GM21423 (cell line): ENCODE measurements at regions not wholly inside any gene's neighbourhood (a gene's known extent, or its start where the extent isn't known, plus 50 kb on each side); places are given as distances from the start of the nearest gene placed in this dataset.
"Not testable (repeated sequence)": the region's sequence is repeated elsewhere in the genome, so short reads cannot be mapped to it uniquely, and the experiment has no call there.

Source experiments
- ATAC-seq: cut with Tn5 transposase; IDR thresholded peaks from one replicate; pipeline ENCODE4 v1.9.1; 2021; ENCODE audit warnings: mild to moderate bottlenecking, moderate library complexity; ENCODE audit not compliant: unreplicated experiment

GRCh38 chr1:242651817-242652216 is 127.3 kb upstream of the PLD5 start:
- peak; percentile 52 for ATAC-seq

DNA sequence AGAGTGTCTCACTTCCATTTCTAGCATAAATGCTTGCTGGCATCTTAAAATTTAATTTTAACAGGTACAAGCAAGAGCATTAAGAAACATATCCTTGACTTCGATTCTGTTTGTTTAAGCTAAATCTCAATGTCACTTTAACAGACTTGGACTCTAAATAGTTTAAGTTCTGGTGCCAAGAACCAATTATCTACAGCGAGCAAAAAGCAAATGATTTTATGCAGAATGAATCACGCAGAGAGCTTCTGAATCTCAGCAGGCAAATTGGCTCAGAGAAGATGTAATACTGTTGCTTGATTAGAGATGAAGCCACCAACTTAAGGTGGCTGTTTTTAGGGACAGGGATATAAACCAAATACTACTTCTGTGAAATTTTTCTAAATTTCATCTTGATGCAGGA is 117.0 kb upstream of the PLD5 start:
- ATAC-seq, result no peak

DNA sequence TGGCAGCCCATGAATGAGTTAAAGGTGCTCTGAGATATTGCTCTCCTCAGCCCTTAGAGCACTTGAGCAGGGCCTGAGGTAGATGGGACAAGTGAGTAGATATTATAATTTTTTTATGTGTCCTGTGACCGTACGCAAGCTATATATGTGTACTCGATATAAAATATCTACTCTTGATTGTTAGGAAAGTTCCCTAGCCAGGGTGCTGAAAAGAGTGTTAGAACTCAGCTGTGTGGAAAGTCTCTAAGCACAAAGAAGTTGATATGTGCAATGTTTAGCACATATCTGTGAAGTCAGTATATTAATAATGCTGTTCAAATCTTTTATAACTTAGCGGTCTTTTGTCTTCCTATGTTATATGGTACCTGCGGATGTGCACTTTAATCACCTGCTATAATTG is 114.6 kb upstream of the PLD5 start:
- ATAC-seq, result no peak

DNA sequence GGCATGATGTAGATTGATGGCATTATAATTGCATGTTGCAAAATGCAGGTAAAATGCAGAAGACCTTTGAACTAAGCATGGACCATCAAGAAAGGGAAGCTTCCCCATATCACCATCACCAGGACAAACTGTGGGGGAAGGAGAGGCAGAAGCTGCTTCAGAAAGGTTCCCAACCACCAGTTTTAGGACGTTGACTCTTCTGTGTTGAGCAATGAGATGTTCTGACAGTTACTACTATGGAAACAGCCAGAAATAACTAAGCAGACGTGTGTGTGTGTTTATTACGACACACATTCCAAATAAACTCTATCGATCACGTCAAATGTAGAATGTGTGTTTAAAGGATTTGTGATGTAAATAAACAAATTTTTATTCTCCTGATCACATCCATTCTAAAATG is 110.2 kb upstream of the PLD5 start:
- ATAC-seq, result no peak

- ATAC-seq, result no peak
These were observed 104.9 kb upstream of the PLD5 start for GRCh38 chr1:242629396-242629795.

DNA sequence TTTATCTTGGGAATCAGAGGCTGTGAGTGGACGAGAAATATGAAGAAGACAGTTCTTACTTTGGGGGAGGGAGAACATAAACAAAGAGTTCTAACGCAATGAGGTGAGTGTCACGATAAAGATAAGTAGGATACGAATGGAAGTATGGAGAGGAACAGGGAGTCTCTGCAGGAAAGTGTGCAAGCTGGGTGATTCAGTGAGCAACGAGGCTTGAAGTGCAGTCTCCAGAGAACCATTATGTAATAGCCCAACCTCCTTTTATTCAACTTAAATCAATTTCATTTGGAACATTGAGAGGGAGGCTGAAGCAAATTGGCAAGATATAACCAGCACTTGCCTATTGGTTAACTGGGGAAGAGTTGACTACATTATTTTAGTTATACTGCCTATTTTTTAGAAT is 99.3 kb upstream of the PLD5 start:
- no peak for ATAC-seq

GRCh38 chr1:242623119-242623518 is 98.6 kb upstream of the PLD5 start:
- no peak for ATAC-seq

GRCh38 chr1:242613266-242613815 is 88.8 kb upstream of the PLD5 start:
- no peak for ATAC-seq

- ATAC-seq, result no peak
These were observed 85.7 kb upstream of the PLD5 start for GRCh38 chr1:242610209-242610608.

- ATAC-seq, result no peak
These were observed 81.0 kb upstream of the PLD5 start for GRCh38 chr1:242605521-242605920.

- ATAC-seq, result no peak
These were observed 77.5 kb upstream of the PLD5 start for GRCh38 chr1:242602001-242602400.

GRCh38 chr1:242593756-242594155 is 69.3 kb upstream of the PLD5 start:
- ATAC-seq, result not testable (repeated sequence)

GRCh38 chr1:242586360-242586680 is 61.8 kb upstream of the PLD5 start:
- ATAC-seq, result no peak

DNA sequence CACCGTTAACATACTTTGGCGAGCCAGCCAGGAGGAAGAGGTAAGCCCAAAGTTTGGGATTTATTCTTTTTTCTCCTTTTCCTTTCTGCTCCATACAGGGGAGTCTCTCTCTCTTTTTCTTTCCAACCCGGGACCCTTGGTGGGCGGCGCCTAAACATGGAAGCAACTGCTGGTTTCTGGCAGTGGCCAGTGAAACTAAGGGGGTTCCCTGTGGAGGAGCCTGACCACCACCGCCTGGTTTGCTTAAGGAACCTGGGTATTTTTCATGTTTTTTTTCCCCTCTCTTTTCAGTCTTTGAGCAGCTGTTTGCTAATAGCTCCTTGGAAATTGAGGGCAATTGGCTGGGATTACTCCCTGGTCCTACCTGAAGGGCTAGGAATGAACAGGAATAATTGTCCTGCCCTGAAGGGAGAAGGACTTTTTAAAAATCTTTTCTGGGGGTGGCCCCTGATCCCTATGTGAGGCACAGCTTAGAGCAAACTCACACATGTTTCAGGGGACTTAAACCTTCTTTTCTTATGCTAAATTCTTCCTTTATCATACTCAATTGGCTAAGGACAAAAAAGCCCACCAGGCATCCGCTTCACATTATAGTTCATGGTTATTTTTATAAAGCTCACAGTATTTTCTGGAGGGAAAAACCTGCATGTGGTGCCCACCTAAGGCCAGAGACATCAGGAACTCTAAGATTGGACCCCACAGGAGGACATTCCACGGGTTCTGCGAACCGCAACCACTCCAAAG is 61.3 kb upstream of the PLD5 start:
- no peak for ATAC-seq

DNA sequence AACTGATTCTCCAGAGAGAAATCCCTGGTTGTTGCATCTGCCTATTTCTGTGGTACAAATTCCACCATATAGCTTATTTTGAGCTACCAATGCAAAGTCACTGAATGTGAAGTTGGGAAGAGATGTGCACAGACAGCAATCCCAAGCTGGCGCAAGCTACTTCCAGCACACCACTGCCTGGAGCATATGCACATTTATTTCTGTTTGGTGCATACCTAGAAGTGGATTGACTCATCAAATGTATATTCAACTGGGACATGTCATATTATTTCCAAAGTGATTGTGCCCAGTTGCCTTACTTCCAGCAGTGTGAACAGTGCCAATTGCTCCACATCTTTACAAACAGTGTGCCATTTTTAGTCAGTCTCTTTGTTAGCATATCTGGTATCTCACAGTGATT is 58.2 kb upstream of the PLD5 start:
- ATAC-seq, result no peak

DNA sequence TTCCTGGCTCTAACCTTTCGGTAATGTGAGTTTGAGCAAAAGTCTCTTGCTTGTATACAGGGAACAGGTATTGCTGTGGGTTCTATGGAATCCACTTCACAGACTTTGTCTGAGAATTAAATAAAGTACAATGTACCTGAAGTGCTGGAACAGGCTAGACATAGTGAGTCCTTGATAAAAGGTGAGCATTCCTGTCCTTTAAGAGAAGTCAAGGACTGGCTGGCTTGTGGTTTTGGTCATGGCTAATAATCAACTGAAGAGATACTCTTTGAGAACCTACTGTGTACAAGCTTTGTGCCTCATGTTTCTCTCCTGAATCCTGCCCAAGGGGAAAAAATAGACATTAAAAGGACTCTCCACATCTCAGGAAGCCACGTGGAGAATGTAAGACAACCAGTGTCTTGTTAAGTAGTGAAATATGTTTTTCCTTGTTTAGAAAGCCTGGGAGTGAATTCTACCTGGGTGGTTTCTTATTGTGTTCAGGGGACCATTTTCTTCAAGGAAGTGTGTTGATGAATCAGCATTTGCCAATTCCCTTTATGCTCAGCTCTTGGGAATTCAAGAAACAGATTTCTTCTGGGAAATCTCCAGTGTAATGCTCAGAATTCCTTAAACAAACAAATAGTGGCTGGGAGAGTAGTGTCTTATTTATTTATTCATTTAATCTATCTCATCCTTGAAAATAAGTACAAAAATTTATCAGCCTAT is 55.2 kb upstream of the PLD5 start:
- ATAC-seq, result no peak
